SK-N-SH (cell line): ENCODE measurements at regions not wholly inside any gene's neighbourhood (a gene's known extent, or its start where the extent isn't known, plus 50 kb on each side); places are given as distances from the start of the nearest gene placed in this dataset.
A peak's percentile ranks its signal among the peaks of the same experiment; 100 is the strongest.

Experiments used
- CTCF ChIA-PET: fragments of 300-600, 350-600 bp; formaldehyde crosslinking; extraction: SDS; loops from one replicate; lab custom pipeline; 2021; lab: Yijun Ruan, JAX
- POLR2A ChIA-PET: fragments of 350-600 bp; sonication (Branson Sonifier 250); formaldehyde crosslinking; extraction: SDS; loops from one replicate; lab custom pipeline; 2020; ENCODE audit warnings: antibody characterized with exemption, inconsistent platforms; lab: Yijun Ruan, JAX
- DNase-seq: peaks from one replicate; pipeline ENCODE4 v3.0.0; 2012
- H2AFZ ChIP-seq: fragments of 200-600 bp; sonication (generic); 2 replicates; pipeline ENCODE4 v1.8.1; 2016; ENCODE audit warnings: antibody characterized with exemption, mild to moderate bottlenecking, low read depth
- H3F3A ChIP-seq: fragments of 200-600 bp; sonication (generic); replicated peaks from 2 replicates; pipeline ENCODE3; 2016; ENCODE audit warnings: antibody characterized with exemption, mild to moderate bottlenecking; ENCODE audit not compliant: insufficient read depth
- H3K27ac ChIP-seq, 2 experiments: fragments of 200-500 bp in 1 of 2; fragments of 200-600 bp in 1 of 2; sonication (Bioruptor generic) in 1 of 2; sonication (generic), shearing (Covaris generic) in 1 of 2; 2 replicates each; pipeline versions ENCODE4 v1.5.1 to v1.6.1; 2014 to 2016; ENCODE audit warnings: low read depth in 2 of 2, inconsistent platforms in 1 of 2, low read length in 1 of 2, mild to moderate bottlenecking in 1 of 2, mixed read lengths in 1 of 2
- H3K27me3 ChIP-seq: fragments of 200-600 bp; sonication (generic), shearing (Covaris generic); 2 replicates; pipeline ENCODE4 v1.6.1; 2016; ENCODE audit warnings: mixed run types; ENCODE audit not compliant: insufficient read depth
- H3K36me3 ChIP-seq, 2 experiments: fragments of 200-500 bp in 1 of 2; fragments of 200-600 bp in 1 of 2; sonication (Bioruptor generic) in 1 of 2; sonication (generic) in 1 of 2; replicated peaks in 1 of 2; 2 replicates each; pipeline versions ENCODE3 to v1.5.1; 2014 to 2016; ENCODE audit warnings: low read length in 1 of 2, mild to moderate bottlenecking in 1 of 2; ENCODE audit not compliant: insufficient read depth in 2 of 2, control insufficient read depth in 1 of 2
- H3K4me1 ChIP-seq, 2 experiments: fragments of 200-500 bp in 1 of 2; fragments of 200-600 bp in 1 of 2; sonication (Bioruptor generic) in 1 of 2; sonication (generic), shearing (Covaris generic) in 1 of 2; 2 replicates each; pipeline versions ENCODE4 v1.5.1 to v1.6.1; 2014 to 2016; ENCODE audit warnings: low read depth in 1 of 2, low read length in 1 of 2, mixed run types in 1 of 2; ENCODE audit not compliant: insufficient read depth in 2 of 2, control insufficient read depth in 1 of 2
- H3K4me2 ChIP-seq: fragments of 200-600 bp; sonication (generic), shearing (Covaris generic); 2 replicates; pipeline ENCODE4 v1.6.1; 2017; ENCODE audit warnings: mixed run types
- H3K4me3 ChIP-seq, 2 experiments: fragments of 200-500 bp in 1 of 2; fragments of 200-600 bp in 1 of 2; sonication (Bioruptor generic) in 1 of 2; sonication (generic), shearing (Covaris generic) in 1 of 2; 2 replicates each; pipeline versions ENCODE4 v1.5.1 to v1.8.1; 2014 to 2016; ENCODE audit warnings: low read depth in 2 of 2, inconsistent platforms in 1 of 2, low read length in 1 of 2, mild to moderate bottlenecking in 1 of 2, mixed read lengths in 1 of 2, moderate library complexity in 1 of 2
- H3K79me2 ChIP-seq: fragments of 200-600 bp; sonication (generic); 2 replicates; pipeline ENCODE4 v1.8.1; 2017; ENCODE audit warnings: mild to moderate bottlenecking; ENCODE audit not compliant: insufficient read depth
- H3K9ac ChIP-seq: fragments of 200-600 bp; sonication (generic); 2 replicates; pipeline ENCODE4 v1.6.1; 2017; ENCODE audit warnings: mixed run types
- H3K9me2 ChIP-seq: fragments of 200-600 bp; sonication (generic); 2 replicates; pipeline ENCODE4 v1.6.1; 2017; ENCODE audit warnings: mixed run types
- H3K9me3 ChIP-seq: fragments of 200-600 bp; sonication (generic); 2 replicates; pipeline ENCODE4 v1.6.1; 2017; ENCODE audit warnings: mixed run types, mild to moderate bottlenecking, moderate library complexity
- H4K20me1 ChIP-seq: fragments of 200-600 bp; sonication (generic); 2 replicates; pipeline ENCODE4 v1.6.1; 2017; ENCODE audit warnings: mild to moderate bottlenecking, mixed run types; ENCODE audit not compliant: insufficient read depth
- CHD2 ChIP-seq: fragments of 150-350 bp; IDR thresholded peaks from 2 replicates; pipeline ENCODE4 v1.6.1; 2018; ENCODE audit warnings: low read length; ENCODE audit not compliant: partially characterized antibody
- ELF1 ChIP-seq: IDR thresholded peaks from 2 replicates; pipeline ENCODE4 v1.4.0; 2012
- EP300 ChIP-seq, 2 experiments: IDR thresholded peaks; 2 replicates each; pipeline versions ENCODE4 v1.4.0 to v1.6.1; 2012; ENCODE audit warnings: borderline replicate concordance in 1 of 2, low read depth in 1 of 2, low read length in 1 of 2
- FOSL2 ChIP-seq: IDR thresholded peaks from 2 replicates; pipeline ENCODE4 v1.4.0; 2012; ENCODE audit warnings: low read depth, mild to moderate bottlenecking, moderate library complexity, borderline replicate concordance
- FOXJ3 ChIP-seq: sonication (generic); formaldehyde crosslinking; IDR thresholded peaks from 2 replicates; pipeline ENCODE4 v1.5.1; 2020; ENCODE audit warnings: mild to moderate bottlenecking, missing genetic modification reagents
- FOXM1 ChIP-seq: IDR thresholded peaks from 2 replicates; pipeline ENCODE4 v1.4.0; 2012; ENCODE audit warnings: low read depth, mild to moderate bottlenecking
- GATA2 ChIP-seq: sonication (generic); formaldehyde crosslinking; IDR thresholded peaks from 2 replicates; pipeline ENCODE4 v1.5.0; 2020; ENCODE audit warnings: mild to moderate bottlenecking, missing genetic modification reagents
- MEF2A ChIP-seq: IDR thresholded peaks from 2 replicates; pipeline ENCODE4 v1.4.0; 2012; ENCODE audit warnings: low read depth, borderline replicate concordance
- MXI1 ChIP-seq: IDR thresholded peaks from 2 replicates; pipeline ENCODE4 v1.6.1; 2012; ENCODE audit warnings: mild to moderate bottlenecking, low read depth, low read length, improper control_type of control experiment
- NFIC ChIP-seq: IDR thresholded peaks from 2 replicates; pipeline ENCODE4 v1.4.0; 2012; ENCODE audit warnings: borderline replicate concordance
- POLR2AphosphoS5 ChIP-seq: IDR thresholded peaks from 2 replicates; pipeline ENCODE4 v1.6.1; 2012; ENCODE audit warnings: low read depth, low read length
- RAD21 ChIP-seq: IDR thresholded peaks from 2 replicates; pipeline ENCODE4 v1.6.1; 2012; ENCODE audit warnings: mild to moderate bottlenecking, low read length
- RCOR1 ChIP-seq: fragments of 150-350 bp; IDR thresholded peaks from 2 replicates; pipeline ENCODE4 v1.6.1; 2017; ENCODE audit warnings: antibody characterized with exemption, low read length
- SIN3A ChIP-seq: IDR thresholded peaks from 2 replicates; pipeline ENCODE4 v1.6.1; 2012; ENCODE audit warnings: low read depth, mild to moderate bottlenecking, low read length, moderate library complexity, borderline replicate concordance
- SMC3 ChIP-seq: IDR thresholded peaks from 2 replicates; pipeline ENCODE4 v1.6.1; 2012; ENCODE audit warnings: low read depth, low read length, improper control_type of control experiment
- TAF1 ChIP-seq: IDR thresholded peaks from 2 replicates; pipeline ENCODE4 v1.6.1; 2012; ENCODE audit warnings: low read depth, mild to moderate bottlenecking, low read length, moderate library complexity, borderline replicate concordance
- TCF12 ChIP-seq: IDR thresholded peaks from 2 replicates; pipeline ENCODE4 v1.4.0; 2012
- TEAD4 ChIP-seq: IDR thresholded peaks from 2 replicates; pipeline ENCODE4 v1.4.0; 2012; ENCODE audit warnings: mild to moderate bottlenecking, borderline replicate concordance; ENCODE audit not compliant: insufficient read depth
- ZBTB33 ChIP-seq: IDR thresholded peaks from 2 replicates; pipeline ENCODE4 v1.4.0; 2012; ENCODE audit warnings: low read depth, borderline replicate concordance
- WGBS: methylation state at CpG from one replicate; pipeline ENCODE4 v1.1.6; 2017; ENCODE audit warnings: low lambda C conversion rate; 5-methylcytosine and 5-hydroxymethylcytosine counted together
- TF ChIP-seq, protein P1 (sequence below): IDR thresholded peaks from 2 replicates; pipeline ENCODE4; 2012
- TF ChIP-seq, protein P2 (sequence below): fragments of 150-350 bp; IDR thresholded peaks from 2 replicates; pipeline ENCODE4 v1.6.1; 2017; ENCODE audit warnings: antibody characterized with exemption, low read length, low read depth, borderline replicate concordance

GRCh38 chr3:124264346-124264745 is 272.4 kb upstream of the ROPN1 start:
- TF ChIP-seq, protein P1, sequence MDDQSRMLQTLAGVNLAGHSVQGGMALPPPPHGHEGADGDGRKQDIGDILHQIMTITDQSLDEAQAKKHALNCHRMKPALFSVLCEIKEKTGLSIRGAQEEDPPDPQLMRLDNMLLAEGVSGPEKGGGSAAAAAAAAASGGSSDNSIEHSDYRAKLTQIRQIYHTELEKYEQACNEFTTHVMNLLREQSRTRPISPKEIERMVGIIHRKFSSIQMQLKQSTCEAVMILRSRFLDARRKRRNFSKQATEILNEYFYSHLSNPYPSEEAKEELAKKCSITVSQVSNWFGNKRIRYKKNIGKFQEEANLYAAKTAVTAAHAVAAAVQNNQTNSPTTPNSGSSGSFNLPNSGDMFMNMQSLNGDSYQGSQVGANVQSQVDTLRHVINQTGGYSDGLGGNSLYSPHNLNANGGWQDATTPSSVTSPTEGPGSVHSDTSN, result no peak
- no peak for TF ChIP-seq FOXJ3 (CRISPR knock-in tag)
- TF ChIP-seq, protein P2, sequence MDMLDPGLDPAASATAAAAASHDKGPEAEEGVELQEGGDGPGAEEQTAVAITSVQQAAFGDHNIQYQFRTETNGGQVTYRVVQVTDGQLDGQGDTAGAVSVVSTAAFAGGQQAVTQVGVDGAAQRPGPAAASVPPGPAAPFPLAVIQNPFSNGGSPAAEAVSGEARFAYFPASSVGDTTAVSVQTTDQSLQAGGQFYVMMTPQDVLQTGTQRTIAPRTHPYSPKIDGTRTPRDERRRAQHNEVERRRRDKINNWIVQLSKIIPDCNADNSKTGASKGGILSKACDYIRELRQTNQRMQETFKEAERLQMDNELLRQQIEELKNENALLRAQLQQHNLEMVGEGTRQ, result no peak
- no peak for TF ChIP-seq ELF1
- no peak for TF ChIP-seq SMC3
- TF ChIP-seq NFIC, result no peak
- no peak for TF ChIP-seq SIN3A
- TF ChIP-seq ZBTB33, result no peak
- TF ChIP-seq TAF1, result no peak
- TF ChIP-seq TCF12, result no peak
- TF ChIP-seq POLR2AphosphoS5, result no peak
- POLR2A ChIA-PET, result no interaction called here

DNA sequence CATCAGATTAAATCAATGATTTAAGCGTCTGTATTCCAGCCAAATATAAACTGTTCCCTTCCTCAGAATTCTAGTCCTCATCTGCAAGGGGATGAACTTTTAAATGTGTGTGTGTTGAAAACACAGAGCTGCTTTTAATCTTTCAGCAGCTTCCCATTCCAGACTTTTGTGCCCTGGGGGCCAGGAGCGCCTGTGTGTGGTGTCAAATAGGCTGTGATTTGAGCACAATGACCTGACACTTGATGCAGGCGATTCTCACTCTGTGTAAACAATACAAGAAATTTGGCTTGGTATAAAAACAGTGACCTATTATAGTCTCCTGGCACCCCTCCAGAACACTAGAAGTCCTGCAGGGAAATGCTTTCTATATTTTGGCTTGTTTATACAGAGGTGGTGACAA is 274.6 kb upstream of the ROPN1 start:
- no peaks in the 10 kb centered on the region for H3K27me3 ChIP-seq
- TF ChIP-seq CHD2, result peak; percentile 46
- TF ChIP-seq, protein P1, result no peak
- no peak for TF ChIP-seq MEF2A
- TF ChIP-seq EP300 (IDR thresholded peaks at IDR 0.05; ENCODE audit: borderline replicate concordance in 1 of 2, low read depth in 1 of 2, low read length in 1 of 2), result peak in 1 of 2 experiments; percentile 88; a peak in 2 of 4 replicates
- TF ChIP-seq FOSL2, result no peak
- TF ChIP-seq FOXJ3 (CRISPR knock-in tag), result 0 out of 2 replicates have a peak, but pooled peaks have one; percentile 25
- TF ChIP-seq RCOR1, result peak; percentile 55; the same call in 1 of the 2 replicates
- TF ChIP-seq FOXM1, result no peak
- peak; percentile 61; the same call in 1 of the 2 replicates for TF ChIP-seq MXI1
- TF ChIP-seq GATA2 (CRISPR knock-in tag), result peak; percentile 82
- TF ChIP-seq RAD21, result peak; percentile 33
- no peak for TF ChIP-seq TEAD4
- H3K9me3 ChIP-seq, result no peaks in the 10 kb centered on the region
- 48% methylated on average over 3 of the region's 3 CpGs for WGBS
- no peak overlapping the region for H3K4me3 ChIP-seq
- H3F3A ChIP-seq, result peaks cover 5% of the 10 kb centered on the region
- H3K79me2 ChIP-seq, result no peaks in the 10 kb centered on the region
- H3K4me2 ChIP-seq, result no peak overlapping the region
- ChIA-PET POLR2A (interaction anchor here (1.6 to 1.9 kb wide), 2 partner anchors 63 to 234 kb away, joined by 4 read pairs; partner anchors contain the start of gene KALRN), CTCF (interaction anchor here (1.0 to 5.3 kb wide), 9 partner anchors 16 to 293 kb away, joined by 3 to 49 read pairs (median 3); no protein-coding TSS in a partner anchor)
- H3K36me3 ChIP-seq, result peaks cover 5 to 12% of the 10 kb centered on the region in 2 experiments
- H4K20me1 ChIP-seq, result no peaks in the 10 kb centered on the region
- H3K4me1 ChIP-seq, result peaks cover 17 to 38% of the 10 kb centered on the region in 2 experiments
- H2AFZ ChIP-seq, result no peak overlapping the region
- H3K9ac ChIP-seq, result no peak overlapping the region
- peak; percentile 69 for DNase-seq
- H3K27ac ChIP-seq, result peak overlapping the region in 1 of 2 experiments; percentile 93; a peak in 2 of 4 replicates
- no peaks in the 10 kb centered on the region for H3K9me2 ChIP-seq

More at GRCh38 chr3:124264346-124264745, 272.4 kb upstream of the ROPN1 start:
- Histone ChIP-seq H3K4me2 (no peak overlapping the region), H3F3A (peaks cover 5% of the 10 kb centered on the region), H4K20me1 (no peaks in the 10 kb centered on the region), H2AFZ (no peak overlapping the region), H3K9me3 (no peaks in the 10 kb centered on the region), H3K79me2 (no peaks in the 10 kb centered on the region), H3K27ac (peak overlapping the region in 1 of 2 experiments; percentile 4; a peak in 1 of 4 replicates), H3K4me3 (no peak overlapping the region), H3K36me3 (peaks cover 5 to 11% of the 10 kb centered on the region in 2 experiments), H3K27me3 (no peaks in the 10 kb centered on the region), H3K9ac (no peak overlapping the region), H3K9me2 (no peaks in the 10 kb centered on the region), H3K4me1 (peaks cover 30 to 42% of the 10 kb centered on the region in 2 experiments)
- DNase-seq, result no peak
- CTCF ChIA-PET, result interaction anchor here (0.6 to 1.9 kb wide), 6 partner anchors 15 to 382 kb away, joined by 3 to 10 read pairs (median 4); partner anchors contain the start of gene KALRN
- WGBS, result 99% methylated on average over 8 of the region's 8 CpGs
